C4-2B (cell line): ENCODE measurements at regions not wholly inside any gene's neighbourhood (a gene's known extent, or its start where the extent isn't known, plus 50 kb on each side); places are given as distances from the start of the nearest gene placed in this dataset.
A peak's percentile ranks its signal among the peaks of the same experiment; 100 is the strongest.

Experiments
- H3K27ac ChIP-seq: fragments of 450-650 bp; 2 replicates; pipeline ENCODE4 v1.5.1; 2017
- ZFX ChIP-seq: fragments of 450-650 bp; IDR thresholded peaks from 2 replicates; pipeline ENCODE4 v1.6.1; 2017
- TF ChIP-seq, protein P1 (sequence below): fragments of 450-650 bp; conservative IDR thresholded peaks from 2 replicates; pipeline ENCODE4 v1.5.1; 2017; ENCODE audit warnings: mild to moderate bottlenecking

DNA sequence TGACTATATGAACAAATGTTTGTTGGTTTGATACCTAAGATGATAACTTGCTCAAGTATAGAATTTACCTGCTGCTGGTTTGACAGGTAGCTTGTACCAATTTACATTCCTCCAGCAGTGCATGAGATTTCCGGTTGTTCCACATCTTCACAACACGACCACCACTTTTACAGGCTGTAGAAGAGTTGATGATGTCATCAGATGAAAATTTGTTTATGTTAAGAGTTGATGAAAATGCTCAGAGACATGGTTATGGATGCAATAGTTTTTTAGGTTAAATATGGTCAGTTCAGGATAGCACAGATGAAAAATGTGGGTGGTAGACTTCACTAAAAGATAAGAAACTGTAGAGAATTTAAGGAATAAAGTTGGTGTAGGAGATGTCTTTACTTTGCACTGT, 468.3 kb downstream of the PCDH18 start:
- H3K27ac ChIP-seq = no peak overlapping the region
- TF ChIP-seq, protein P1, sequence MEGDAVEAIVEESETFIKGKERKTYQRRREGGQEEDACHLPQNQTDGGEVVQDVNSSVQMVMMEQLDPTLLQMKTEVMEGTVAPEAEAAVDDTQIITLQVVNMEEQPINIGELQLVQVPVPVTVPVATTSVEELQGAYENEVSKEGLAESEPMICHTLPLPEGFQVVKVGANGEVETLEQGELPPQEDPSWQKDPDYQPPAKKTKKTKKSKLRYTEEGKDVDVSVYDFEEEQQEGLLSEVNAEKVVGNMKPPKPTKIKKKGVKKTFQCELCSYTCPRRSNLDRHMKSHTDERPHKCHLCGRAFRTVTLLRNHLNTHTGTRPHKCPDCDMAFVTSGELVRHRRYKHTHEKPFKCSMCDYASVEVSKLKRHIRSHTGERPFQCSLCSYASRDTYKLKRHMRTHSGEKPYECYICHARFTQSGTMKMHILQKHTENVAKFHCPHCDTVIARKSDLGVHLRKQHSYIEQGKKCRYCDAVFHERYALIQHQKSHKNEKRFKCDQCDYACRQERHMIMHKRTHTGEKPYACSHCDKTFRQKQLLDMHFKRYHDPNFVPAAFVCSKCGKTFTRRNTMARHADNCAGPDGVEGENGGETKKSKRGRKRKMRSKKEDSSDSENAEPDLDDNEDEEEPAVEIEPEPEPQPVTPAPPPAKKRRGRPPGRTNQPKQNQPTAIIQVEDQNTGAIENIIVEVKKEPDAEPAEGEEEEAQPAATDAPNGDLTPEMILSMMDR = no peak
- no peak for TF ChIP-seq ZFX

DNA sequence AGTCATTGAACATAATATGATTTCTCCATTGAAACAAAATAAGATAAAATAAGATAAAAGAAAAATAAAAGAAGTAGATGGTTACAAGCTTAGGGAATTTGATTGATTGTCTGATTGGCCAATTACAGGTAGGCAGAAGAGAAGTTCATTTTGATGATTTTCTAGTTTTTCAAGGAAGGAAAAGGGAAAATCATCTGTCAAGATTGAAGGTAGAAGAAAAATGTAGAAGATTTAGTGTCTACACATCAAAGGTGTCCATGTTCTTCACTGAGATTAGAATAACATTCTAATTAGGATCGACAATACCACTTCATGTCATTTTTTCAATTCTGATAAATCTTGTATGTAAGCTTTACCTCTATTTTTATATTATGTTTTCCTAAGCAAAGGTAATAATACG, 489.1 kb downstream of the PCDH18 start:
- TF ChIP-seq, protein P1 = no peak
- no peak for TF ChIP-seq ZFX
- H3K27ac ChIP-seq = no peak overlapping the region

DNA sequence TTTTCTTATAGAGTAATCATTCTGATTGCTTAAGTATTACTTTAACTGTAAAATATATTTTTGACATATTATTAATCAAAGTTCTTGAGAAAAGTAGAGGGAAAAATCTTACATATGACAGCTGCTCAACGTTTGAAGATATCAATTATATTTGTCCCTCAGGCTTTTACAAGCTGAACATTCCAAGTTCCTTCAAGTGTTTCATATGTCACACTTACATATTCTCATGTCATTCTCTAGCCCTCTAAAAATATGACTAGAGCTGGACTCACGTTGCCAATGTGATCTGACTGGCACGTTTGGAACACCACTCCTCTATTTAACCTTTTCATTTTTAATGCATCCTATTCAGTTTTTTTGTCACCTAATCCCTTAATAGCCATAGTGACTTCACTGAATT, 492.9 kb downstream of the PCDH18 start:
- no peak for TF ChIP-seq ZFX
- TF ChIP-seq, protein P1 = no peak
- H3K27ac ChIP-seq = no peak overlapping the region

DNA sequence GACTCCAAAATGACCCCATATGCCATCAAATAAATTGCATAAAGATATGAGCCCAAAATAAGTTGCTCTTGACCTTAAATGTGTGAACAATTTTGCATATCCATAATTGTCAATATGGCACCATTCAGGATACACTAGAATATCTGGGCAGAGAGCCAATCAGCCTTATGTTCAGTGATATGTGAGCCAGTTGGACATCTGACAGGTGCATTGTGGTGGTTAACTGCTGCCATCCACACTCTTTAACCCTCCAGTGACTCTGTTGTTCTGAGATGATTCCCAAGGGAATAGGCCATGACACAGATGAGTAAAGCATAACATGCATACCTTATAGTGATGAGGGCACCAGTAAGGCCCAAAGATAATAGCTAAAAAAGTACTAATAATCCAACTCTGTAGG, 500.1 kb downstream of the PCDH18 start:
- TF ChIP-seq ZFX = no peak
- TF ChIP-seq, protein P1 = 0 out of 2 replicates have a peak, but pooled peaks have one; percentile 8

DNA sequence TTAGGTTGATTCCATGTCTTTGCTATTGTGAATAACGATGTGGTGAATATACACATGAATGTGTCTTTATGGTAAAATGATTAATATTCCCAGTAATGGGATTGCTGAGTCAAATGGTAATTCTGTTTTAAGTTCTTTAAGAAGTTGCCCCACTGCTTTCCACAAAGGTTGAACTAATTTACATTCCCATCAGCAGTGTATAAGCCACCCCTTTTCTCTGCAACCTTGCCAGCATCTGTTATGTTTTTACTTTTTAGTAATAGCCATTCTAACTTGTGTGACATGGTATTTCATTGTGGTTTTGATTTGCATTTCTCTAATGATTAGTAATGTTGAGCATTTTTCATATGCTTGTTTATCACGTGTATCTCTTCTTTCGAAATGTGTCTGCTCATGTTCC, 503.3 kb downstream of the PCDH18 start:
- no peak for TF ChIP-seq ZFX
- TF ChIP-seq, protein P1 = no peak
- no peak overlapping the region for H3K27ac ChIP-seq

More for the DNA sequence above, 500.1 kb downstream of the PCDH18 start:
- H3K27ac ChIP-seq = no peak overlapping the region

DNA sequence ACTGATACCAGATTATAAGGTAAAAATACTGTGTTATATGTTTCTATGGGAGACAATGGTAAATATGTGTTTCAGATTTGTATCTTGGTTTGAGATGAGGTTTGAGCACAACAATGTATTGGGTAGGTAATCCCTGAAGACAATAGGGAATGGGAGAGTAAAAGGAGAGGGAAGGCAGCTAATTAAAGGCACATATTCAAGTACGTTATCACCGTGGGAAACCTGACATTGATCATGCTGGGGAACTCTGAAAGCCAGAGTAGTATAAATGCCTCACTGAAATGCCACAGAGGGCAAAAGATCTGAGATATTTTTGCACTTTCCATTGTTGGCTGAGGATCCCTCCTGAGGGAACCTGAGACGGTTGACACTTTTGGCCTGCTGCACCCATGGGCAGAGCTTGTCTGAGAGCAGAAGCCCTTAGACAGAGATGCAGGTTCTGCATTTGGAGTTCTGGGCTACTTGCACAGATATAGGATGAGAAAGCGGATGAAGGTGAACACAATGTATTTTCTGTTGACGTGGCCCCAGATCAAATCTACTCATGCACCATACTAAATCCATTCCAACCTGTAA, 506.7 kb downstream of the PCDH18 start:
- H3K27ac ChIP-seq = no peak overlapping the region
- TF ChIP-seq ZFX = no peak
- TF ChIP-seq, protein P1 = no peak

DNA sequence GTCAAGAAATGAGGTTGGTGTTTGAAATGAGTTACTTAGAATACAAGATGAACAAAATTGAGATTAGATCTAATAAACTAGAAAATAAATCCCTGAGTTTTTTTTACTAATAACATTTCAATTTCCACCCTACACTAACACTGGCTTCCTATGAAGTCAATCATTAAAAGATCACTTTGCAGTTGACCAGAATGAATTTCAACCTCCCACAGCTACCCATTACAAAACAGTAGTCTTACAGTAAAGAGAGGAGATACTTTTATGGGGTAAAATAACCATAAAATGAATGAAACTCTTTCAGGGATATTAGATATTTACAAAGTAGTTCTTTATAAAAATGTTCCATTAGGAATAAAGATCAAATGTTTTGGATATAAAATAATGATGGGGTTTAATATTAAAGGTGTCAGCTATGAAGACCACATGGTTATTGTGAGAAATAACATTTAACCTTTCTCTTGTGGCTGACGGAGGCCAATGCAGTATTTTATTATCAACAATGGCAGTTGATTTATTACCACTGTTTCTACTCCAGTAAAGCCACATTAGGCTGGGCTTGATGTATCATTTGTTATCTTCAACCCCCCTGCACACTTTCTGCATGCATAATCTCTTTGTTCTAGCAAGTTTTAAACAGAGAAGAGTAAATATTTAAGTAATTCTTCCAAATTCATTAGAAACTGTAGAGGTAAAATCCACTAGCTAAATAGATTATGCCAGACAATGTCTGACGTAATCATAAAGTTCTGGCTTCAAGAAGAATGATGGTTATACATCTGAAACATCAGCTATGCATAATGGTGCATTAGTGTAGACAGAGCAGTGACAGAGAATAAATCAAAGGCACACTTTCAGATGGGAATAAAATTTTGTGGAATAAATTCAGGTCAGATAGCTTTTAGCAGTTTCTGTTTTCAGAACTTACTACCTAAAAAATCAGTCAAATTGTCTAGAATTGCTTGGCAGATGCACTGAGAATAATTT, 516.6 kb downstream of the PCDH18 start:
- no peak overlapping the region for H3K27ac ChIP-seq
- TF ChIP-seq, protein P1 = no peak
- TF ChIP-seq ZFX = no peak
